ENCODE measurements at regions not wholly inside any gene's neighbourhood (a gene's known extent, or its start where the extent isn't known, plus 50 kb on each side); places are given as distances from the start of the nearest gene placed in this dataset.
"Not testable (repeated sequence)": the region's sequence is repeated elsewhere in the genome, so short reads cannot be mapped to it uniquely, and the experiment has no call there.

DNA sequence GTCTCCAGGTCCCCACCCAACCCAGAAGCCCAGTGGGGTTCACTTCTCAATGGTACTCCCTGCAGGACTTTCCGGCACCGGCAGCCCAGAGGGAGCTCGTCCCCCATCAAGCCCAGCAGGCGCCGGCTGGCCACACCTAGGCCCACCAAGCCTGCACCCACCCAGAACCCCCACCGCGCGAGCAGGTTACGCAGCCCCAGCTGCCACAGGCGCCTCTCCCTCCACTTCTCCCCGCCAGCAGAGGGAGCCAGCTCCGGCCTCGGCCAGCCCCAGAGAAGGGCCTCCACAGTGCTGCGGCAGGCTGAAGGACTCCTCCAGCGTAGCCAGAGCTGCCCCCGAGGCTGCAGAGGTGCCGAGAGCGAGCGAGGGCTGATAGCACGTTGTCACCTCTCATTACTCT is 722.3 kb downstream of the PLA2G4A start:
- DNase-seq: no peak

DNA sequence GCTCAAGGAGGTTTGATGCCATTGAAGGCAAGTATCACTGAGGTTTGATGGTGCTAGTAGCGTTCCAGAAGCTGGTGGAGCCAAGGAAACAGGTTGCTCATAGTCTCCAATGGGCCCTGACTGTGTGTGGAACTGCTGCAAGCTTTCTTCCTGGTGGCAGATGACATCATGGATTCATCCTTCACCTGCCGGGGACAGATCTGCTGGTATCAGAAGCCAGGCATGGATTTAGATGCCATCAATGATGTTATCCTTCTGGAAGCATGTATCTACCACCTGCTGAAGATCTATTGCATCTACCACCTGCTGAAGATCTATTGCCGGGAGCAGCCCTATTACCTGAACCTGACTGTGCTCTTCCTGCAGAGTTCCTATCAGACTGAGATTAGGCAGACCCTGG is 734.4 kb downstream of the PLA2G4A start:
- no peak for DNase-seq

DNA sequence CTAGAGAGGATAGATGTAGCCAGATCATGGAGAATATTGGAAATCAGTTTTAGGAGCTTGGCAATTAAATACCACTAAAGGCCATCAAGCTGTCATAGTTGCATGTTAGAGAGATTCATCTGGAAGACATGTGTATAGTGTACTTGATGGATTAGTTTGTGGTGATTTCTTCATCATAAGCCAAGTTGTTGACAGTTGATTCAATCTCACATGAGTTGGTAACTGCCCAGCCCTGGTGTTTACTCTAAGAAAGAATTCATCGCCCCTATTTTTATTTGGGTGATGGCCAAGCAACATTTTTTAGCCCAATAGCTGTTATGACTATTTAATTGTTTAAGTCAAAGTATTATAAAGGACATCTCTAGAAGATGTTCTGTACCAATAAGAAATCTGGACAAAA is 737.6 kb downstream of the PLA2G4A start:
- no peak for DNase-seq

GRCh38 chr1:187568067-187568466 is 739.3 kb downstream of the PLA2G4A start:
- no peak for DNase-seq

GRCh38 chr1:187570166-187570565 is 741.4 kb downstream of the PLA2G4A start:
- no peak for DNase-seq

DNA sequence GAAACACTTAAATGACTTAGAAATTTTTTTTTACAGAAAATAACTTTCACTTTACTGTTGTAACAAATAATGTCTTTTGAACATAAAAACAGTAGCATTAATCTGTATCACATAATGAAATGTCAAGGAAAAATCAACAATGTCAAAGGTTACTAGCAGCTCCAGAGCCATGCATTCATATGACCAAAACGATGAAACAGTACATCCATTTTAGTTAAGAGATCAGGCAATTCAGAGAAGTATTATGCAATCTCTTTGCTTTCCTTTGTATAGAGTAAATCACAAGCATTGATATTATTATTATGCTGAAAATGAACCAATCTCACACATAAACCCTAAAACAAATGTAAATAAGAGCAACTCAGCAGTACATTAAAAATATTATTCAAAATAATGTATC is 748.9 kb downstream of the PLA2G4A start:
- DNase-seq: no peak

GRCh38 chr1:187588917-187589316 is 760.2 kb downstream of the PLA2G4A start:
- DNase-seq: no peak

GRCh38 chr1:187605736-187606135 is 777.0 kb downstream of the PLA2G4A start:
- no peak for DNase-seq

DNA sequence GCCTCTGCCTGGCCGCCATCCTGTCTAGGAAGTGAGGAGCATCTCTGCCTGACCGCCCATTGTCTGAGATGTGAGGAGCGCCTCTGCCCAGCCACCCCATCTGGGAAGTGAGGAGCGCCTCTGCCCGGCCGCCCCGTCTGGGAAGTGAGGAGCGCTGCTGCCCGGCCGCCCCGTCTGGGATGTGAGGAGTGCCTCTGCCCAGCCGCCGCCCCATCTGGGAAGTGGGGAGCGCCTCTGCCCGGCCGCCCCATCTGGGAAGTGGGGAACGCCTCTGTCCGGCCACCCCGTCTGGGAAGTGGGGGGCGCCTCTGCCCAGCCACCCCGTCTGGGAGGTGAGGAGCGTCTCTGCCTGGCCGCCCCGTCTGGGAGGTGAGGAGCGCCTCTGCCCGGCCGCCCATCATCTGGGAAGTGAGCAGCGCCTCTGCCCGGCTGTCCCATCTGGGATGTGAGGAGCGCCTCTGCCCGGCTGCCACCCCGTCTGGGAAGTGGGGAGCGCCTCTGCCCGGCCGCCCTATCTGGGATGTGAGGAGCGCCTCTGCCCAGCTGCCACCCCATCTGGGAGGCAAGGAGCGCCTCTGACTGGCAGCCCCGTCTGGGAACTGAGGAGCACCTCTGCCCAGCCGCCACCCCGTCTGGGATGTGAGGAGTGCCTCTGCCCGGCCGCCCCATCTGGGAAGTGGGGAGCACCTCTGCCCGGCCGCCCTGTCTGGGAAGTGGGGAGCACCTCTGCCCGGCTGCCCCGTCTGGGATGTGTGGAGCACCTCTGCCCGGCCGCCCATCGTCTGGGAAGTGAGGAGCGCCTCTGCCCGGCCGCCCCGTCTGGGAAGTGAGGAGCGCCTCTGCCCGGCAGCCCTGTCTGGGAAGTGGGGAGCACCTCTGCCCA is 787.3 kb downstream of the PLA2G4A start:
- not testable (repeated sequence) for DNase-seq

- DNase-seq: not testable (repeated sequence)
These were observed 788.1 kb downstream of the PLA2G4A start for GRCh38 chr1:187616830-187617229.

GRCh38 chr1:187617776-187618175 is 789.0 kb downstream of the PLA2G4A start:
- no peak for DNase-seq

- no peak for DNase-seq
These were observed 790.4 kb downstream of the PLA2G4A start for GRCh38 chr1:187619175-187619574.

DNA sequence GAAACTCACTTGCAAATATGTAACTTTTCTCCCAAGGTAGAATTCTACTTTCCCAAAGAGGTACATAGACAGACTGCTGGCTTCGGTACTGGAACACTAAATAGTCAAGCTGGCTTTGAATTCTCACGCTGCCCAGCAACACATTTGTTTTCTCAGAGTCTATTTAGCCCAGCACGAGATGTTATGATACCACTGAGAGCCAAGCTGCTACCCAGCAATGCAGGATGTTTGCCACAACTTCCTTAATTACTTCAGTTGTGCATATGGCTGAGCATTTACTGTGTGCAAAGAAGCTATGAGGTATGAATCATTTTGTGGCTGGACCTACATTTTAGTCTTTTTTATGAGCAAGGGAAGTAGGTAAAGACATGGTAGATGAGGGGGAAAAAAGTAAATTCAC is 793.2 kb downstream of the PLA2G4A start:
- no peak for DNase-seq

DNA sequence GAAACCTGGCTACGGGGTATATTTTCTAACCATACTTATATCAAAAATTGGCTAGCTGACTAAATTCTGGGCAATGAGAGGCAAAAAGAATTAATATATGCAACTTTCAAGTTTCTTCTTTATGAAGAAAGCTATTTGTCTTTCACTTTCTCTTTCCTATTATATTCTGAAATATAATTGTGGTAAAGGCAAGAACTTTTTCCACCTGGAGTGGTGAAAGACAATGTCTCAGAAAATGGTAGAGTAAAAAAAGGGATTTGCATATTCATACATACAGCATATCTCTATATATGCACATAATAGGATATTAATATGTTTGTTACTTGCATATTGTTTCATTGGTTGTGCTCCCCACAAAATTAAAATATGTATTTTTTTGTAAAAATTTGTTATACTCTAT is 793.8 kb downstream of the PLA2G4A start:
- DNase-seq: no peak

- DNase-seq: no peak
These were observed 796.2 kb downstream of the PLA2G4A start for GRCh38 chr1:187624812-187625545.

- DNase-seq: no peak
These were observed 797.3 kb downstream of the PLA2G4A start for GRCh38 chr1:187626056-187626455.

DNA sequence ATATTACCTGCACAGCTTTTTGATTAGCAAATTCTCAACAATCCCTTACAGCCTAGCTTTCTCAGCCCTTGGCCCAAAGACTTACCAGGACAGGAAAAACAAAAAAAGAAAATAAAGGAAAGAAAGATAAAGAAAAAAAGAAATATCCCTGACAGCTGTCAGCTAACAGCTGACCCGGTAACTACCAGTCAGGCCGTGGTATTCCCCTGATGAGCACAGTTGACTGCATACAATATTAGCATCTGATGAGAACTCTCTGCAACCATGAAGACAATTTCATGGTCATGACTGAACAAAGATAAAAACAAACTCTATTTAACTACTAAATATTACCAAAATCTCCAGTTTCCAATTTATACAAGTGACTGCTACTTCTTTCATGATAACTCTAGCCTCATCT is 798.8 kb downstream of the PLA2G4A start:
- no peak for DNase-seq

DNA sequence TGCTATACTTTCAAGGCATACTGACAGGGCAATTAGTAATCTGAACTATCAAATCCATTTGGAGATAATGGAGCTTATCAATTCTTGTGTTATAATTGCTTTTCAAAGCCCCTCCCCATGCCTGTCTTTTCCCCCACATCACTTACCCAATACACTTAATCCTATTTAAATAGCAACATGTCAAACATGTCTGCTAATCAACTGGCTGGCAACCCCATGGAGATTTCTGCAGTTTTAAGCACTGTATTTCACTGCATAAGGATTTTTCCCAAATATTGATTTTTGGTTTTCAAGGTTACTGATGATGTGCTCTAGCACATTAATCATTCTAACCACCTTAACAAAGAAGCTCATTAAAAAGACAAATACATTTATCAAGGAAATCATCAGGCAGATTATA is 800.3 kb downstream of the PLA2G4A start:
- DNase-seq: no peak

GRCh38 chr1:187630653-187631380 is 802.1 kb downstream of the PLA2G4A start:
- no peak for DNase-seq

GRCh38 chr1:187631381-187631675 is 802.6 kb downstream of the PLA2G4A start:
- DNase-seq: no peak

GRCh38 chr1:187631984-187632383 is 803.2 kb downstream of the PLA2G4A start:
- DNase-seq: no peak

DNA sequence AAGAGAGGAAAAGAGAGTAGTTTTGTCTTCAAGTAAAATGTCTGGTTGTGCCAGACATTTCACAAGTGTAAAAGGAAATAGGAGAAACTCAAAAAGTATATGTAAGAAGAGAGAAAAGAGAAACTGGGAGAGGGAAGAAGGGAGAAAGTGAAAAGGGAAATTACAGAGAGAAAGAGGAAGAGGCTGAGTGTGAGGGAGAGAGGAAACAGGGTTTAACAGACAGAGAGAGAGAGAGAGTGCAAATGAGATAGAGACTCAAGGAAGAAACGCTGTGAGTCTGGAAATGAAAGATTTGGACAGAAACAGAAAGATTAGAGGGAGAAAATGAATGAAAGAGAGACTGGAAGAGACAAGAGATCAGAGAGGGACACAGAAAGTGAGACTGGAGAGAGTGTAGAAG is 806.2 kb downstream of the PLA2G4A start:
- no peak for DNase-seq

- no peak for DNase-seq
These were observed 810.1 kb downstream of the PLA2G4A start for GRCh38 chr1:187638733-187639434.

Measured in inflammatory macrophage (primary cell).